ENCODE measurements at regions not wholly inside any gene's neighbourhood (a gene's known extent, or its start where the extent isn't known, plus 50 kb on each side); places are given as distances from the start of the nearest gene placed in this dataset.

DNA sequence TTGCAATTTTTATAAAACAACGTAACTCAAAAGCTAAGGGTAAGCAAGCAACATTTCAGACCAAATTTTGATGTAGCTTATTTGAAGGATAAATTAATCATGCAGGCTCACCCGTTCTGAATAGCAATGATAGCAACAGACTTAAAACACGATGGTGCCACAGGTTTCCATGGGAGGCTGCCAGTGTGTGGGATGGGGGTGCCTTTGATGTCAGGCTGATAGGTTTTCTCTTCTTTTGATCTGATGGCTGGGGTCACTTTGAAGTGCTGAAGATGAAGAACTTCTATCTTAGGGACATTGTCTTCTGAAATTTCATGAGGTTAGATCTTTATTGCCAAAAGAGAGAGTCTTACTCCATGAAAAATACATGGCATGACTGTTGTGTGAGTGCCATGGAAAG lies 206.8 kb downstream of the LPIN1 start:
- H3K4me3 ChIP-seq (ENCODE audit: low read length) = no peak overlapping the region
- TF ChIP-seq, protein P1, sequence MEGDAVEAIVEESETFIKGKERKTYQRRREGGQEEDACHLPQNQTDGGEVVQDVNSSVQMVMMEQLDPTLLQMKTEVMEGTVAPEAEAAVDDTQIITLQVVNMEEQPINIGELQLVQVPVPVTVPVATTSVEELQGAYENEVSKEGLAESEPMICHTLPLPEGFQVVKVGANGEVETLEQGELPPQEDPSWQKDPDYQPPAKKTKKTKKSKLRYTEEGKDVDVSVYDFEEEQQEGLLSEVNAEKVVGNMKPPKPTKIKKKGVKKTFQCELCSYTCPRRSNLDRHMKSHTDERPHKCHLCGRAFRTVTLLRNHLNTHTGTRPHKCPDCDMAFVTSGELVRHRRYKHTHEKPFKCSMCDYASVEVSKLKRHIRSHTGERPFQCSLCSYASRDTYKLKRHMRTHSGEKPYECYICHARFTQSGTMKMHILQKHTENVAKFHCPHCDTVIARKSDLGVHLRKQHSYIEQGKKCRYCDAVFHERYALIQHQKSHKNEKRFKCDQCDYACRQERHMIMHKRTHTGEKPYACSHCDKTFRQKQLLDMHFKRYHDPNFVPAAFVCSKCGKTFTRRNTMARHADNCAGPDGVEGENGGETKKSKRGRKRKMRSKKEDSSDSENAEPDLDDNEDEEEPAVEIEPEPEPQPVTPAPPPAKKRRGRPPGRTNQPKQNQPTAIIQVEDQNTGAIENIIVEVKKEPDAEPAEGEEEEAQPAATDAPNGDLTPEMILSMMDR (conservative IDR thresholded peaks at IDR 0.05; ENCODE audit: low read depth, low read length) = no peak
- DNase-seq (ENCODE audit: low read depth) = no peak

DNA sequence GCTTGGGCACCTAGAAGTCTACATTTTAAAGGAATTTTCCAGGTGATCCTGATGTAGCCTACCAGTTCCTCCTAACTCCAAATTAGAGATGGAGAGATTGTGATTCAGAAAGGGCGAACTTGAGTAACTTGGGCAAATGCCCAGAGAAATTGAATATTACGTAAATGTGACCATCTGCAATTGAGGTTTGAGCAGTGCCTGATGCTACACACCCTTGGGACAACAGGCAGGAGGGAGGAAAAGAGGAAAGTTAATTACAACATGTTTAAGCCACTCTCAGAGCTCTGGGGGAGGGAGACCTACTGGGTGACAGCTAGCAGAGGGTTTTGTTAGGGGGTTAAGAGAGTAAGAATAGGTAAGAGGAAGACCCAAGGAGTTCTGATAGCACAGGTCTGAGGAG lies 208.9 kb downstream of the LPIN1 start:
- DNase-seq (ENCODE audit: low read depth) = no peak
- TF ChIP-seq, protein P1 (conservative IDR thresholded peaks at IDR 0.05; ENCODE audit: low read depth, low read length) = no peak
- no peak overlapping the region for H3K4me3 ChIP-seq (ENCODE audit: low read length)

DNA sequence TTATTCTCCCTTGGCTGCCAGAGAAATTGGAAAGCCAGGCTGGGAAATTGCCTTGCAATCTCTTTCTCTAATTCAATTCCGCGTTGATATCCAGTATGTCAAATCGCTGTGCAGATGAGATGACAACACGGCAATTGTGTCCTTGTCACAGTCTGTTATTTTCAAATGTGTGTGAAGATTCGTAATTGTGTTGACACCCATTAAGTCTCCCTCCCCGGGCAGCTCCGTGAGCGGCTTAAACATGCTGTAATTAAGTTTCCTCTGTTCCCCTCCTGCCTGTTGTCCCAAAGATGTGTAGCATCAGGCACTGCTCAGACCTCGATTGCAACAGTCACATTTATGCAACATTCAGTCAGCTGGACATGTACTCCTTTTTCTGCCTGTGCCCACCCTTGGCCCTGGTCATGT lies 209.5 kb downstream of the LPIN1 start:
- no peak overlapping the region for H3K4me3 ChIP-seq (ENCODE audit: low read length)
- TF ChIP-seq, protein P1 (conservative IDR thresholded peaks at IDR 0.05; ENCODE audit: low read depth, low read length) = no peak
- no peak for DNase-seq (ENCODE audit: low read depth)

DNA sequence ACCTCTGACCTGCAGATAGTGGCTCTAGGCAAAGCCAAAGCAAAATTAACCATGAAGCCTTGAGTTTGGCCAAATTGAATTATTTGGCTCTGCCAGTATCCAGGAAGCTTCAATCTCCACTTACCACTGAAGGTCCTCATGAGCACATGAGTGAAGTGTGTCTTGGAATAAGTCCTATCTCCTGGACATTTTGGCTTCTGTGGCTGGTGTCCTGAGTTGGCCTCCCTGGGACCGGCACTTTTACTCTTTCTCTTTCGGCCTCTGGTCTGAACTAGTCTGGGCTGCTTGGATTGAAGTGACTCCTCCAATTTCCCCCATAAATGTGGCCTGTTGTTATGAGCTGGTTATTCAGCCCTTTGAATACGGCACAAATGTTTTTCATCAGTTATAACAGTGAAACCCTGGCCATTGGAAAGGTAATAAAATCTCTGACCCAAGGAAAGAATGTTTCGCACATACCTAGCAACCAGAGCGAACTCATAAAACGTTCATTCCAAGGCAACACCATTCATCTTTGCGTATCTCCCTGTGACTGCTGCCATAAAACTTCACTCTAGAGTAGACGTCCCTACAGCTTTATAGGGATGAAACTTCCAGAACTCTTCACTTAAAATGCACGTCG lies 216.4 kb downstream of the LPIN1 start:
- H3K4me3 ChIP-seq (ENCODE audit: low read length) = no peak overlapping the region
- DNase-seq (ENCODE audit: low read depth) = no peak
- TF ChIP-seq, protein P1 (conservative IDR thresholded peaks at IDR 0.05; ENCODE audit: low read depth, low read length) = no peak

DNA sequence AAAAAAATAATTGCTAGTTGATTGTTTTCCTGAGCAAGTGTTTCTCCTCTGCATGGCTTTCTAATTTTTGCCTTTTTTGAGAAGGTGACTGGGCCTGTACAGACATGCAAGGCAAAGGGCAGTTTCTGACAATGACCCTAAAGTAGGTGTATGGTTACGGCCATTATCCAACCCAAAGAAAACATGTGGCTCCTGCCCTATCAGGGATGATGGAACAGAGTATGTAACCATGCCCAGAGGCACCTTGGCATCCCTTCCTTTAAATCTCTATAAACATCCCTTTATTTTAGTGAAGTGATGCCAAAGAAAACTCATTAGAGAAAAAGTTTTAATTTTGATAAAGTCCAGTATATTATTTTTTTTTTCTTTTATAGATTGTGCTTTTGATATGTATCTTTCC lies 217.5 kb downstream of the LPIN1 start:
- no peak for DNase-seq (ENCODE audit: low read depth)
- TF ChIP-seq, protein P1 (conservative IDR thresholded peaks at IDR 0.05; ENCODE audit: low read depth, low read length) = no peak
- no peak overlapping the region for H3K4me3 ChIP-seq (ENCODE audit: low read length)

DNA sequence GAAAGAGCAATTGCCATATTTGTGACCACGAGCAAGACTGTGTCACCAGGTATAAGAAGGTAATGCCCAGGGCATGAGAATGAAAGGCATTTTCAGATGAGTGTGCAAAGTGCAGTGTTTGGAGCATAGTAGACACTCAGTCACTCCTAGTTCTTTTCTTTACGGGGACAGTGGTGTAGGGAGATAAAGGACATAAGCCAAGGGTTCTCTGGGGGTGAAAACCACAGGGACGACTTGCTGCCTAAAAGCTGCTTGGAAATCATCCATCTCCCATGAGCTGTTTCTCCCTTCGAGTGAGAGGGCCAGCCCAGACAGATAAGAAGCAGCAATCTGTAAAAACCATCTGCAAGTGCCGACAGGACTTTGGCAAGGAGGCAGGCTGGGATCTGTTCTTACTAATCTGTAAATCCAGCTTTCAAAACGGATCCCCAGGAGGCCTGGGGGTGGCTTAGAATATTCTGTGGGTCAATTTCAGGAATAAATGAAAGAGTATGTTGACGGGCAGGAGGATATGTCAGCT lies 221.6 kb downstream of the LPIN1 start:
- no peak overlapping the region for H3K4me3 ChIP-seq (ENCODE audit: low read length)
- TF ChIP-seq, protein P1 (conservative IDR thresholded peaks at IDR 0.05; ENCODE audit: low read depth, low read length) = no peak
- DNase-seq (ENCODE audit: low read depth) = no peak

DNA sequence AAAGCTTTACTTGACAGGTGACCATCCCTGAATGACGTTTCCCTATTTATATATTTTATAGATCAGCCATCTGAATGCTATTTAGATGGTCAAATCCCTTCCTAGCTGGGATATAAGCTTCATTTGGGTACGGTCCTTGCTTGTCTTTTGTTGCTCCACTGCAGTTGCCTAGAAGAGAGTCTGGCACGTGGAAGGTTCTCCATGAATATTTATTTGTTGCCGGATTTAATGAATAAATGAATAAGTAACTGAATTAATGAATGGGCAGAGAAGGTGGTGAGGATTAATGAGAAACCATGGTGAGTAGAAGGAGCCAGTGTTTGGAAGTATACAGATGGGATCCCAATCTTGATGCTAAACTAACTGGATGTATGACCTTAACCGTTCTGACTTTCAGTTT lies 222.1 kb downstream of the LPIN1 start:
- TF ChIP-seq, protein P1 (conservative IDR thresholded peaks at IDR 0.05; ENCODE audit: low read depth, low read length) = no peak
- H3K4me3 ChIP-seq (ENCODE audit: low read length) = no peak overlapping the region
- no peak for DNase-seq (ENCODE audit: low read depth)
